Activated CD8-positive, alpha-beta T cell treated with anti-CD3 and anti-CD28 coated beads for 36 hours (primary cell): ENCODE measurements at regions not wholly inside any gene's neighbourhood (a gene's known extent, or its start where the extent isn't known, plus 50 kb on each side); places are given as distances from the start of the nearest gene placed in this dataset.

Experiments used
- ATAC-seq: fragments of 200-7000 bp; cut with Tn5 transposase; one replicate; pipeline ENCODE4 v1.10.0; 2021; ENCODE audit warnings: mild to moderate bottlenecking, moderate library complexity
- CTCF ChIA-PET: fragments of 350-600 bp; sonication (Branson Sonifier 250); formaldehyde crosslinking; loops from one replicate; lab custom pipeline; 2021; ENCODE audit warnings: antibody characterized with exemption; lab: Charles Lee
- POLR2A ChIA-PET: fragments of 350-600 bp; sonication (Branson Sonifier 250); formaldehyde crosslinking; loops from one replicate; lab custom pipeline; 2021; ENCODE audit warnings: antibody characterized with exemption; lab: Charles Lee
- DNase-seq: peaks from one replicate; pipeline ENCODE4 v3.0.0-alpha.2; 2020
- H3K27ac Mint-ChIP-seq: one replicate; pipeline ENCODE4 v1.8.0; 2021; ENCODE audit warnings: mild to moderate bottlenecking, mixed read lengths
- H3K27me3 Mint-ChIP-seq: one replicate; pipeline ENCODE4 v1.8.0; 2021; ENCODE audit warnings: mixed read lengths
- H3K36me3 Mint-ChIP-seq: one replicate; pipeline ENCODE4 v1.8.0; 2021; ENCODE audit warnings: low read depth, mixed read lengths
- H3K4me1 Mint-ChIP-seq: one replicate; pipeline ENCODE4 v1.8.0; 2021; ENCODE audit warnings: low read depth, mixed read lengths
- H3K4me3 Mint-ChIP-seq: one replicate; pipeline ENCODE4 v1.8.0; 2021; ENCODE audit warnings: mild to moderate bottlenecking, moderate library complexity, mixed read lengths
- H3K9me3 Mint-ChIP-seq: one replicate; pipeline ENCODE4 v1.8.0; 2021; ENCODE audit warnings: mixed read lengths
- intact Hi-C: fragments of 100-400 bp; cut with micrococcal nuclease; formaldehyde crosslinking; loops from one replicate; pipeline ENCODE4 v1.10.0; 2022
- TF ChIP-seq, protein P1 (sequence below): fragments of 200-600 bp; IDR thresholded peaks from one replicate; pipeline ENCODE4 v1.8.0; 2022; ENCODE audit warnings: antibody characterized with exemption, mild to moderate bottlenecking

DNA sequence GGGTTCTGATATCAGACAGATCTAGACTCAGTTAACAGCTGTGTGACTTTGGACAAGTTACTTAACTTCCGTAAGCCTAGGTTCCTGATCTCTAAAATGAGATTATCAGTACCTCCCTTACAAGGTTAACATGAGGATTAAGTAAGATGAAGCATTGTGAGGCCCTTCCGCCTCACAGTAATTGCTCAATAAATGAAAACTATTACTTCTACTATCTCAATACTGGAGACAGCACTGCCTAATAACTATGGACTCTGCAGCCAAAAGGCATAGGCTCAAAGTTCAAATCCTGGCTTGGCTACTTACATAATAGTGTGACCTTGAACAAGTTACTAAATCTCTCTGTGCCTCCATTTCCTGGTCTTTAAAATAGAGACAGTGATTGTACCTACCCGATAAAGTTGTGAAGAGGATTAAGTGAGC lies 82.0 kb upstream of the ATP11B start:
- Mint-ChIP-seq H3K36me3 (no peaks in the 10 kb centered on the region), H3K27me3 (peaks cover 2% of the 10 kb centered on the region), H3K27ac (no peak overlapping the region), H3K9me3 (no peaks in the 10 kb centered on the region), H3K4me3 (no peak overlapping the region), H3K4me1 (peaks cover 4% of the 10 kb centered on the region)
- POLR2A ChIA-PET, result no interaction called here
- ATAC-seq (no peak), DNase-seq (no peak)
- CTCF ChIA-PET, result interaction anchor here (1.0 to 2.6 kb wide), 11 partner anchors 10 to 163 kb away, joined by 3 to 8 read pairs (median 5); no protein-coding TSS in a partner anchor
- intact Hi-C loops, result loop anchor here (10.0 kb wide), 1 partner anchor 124 kb away; no protein-coding TSS in a partner anchor
- TF ChIP-seq, protein P1, sequence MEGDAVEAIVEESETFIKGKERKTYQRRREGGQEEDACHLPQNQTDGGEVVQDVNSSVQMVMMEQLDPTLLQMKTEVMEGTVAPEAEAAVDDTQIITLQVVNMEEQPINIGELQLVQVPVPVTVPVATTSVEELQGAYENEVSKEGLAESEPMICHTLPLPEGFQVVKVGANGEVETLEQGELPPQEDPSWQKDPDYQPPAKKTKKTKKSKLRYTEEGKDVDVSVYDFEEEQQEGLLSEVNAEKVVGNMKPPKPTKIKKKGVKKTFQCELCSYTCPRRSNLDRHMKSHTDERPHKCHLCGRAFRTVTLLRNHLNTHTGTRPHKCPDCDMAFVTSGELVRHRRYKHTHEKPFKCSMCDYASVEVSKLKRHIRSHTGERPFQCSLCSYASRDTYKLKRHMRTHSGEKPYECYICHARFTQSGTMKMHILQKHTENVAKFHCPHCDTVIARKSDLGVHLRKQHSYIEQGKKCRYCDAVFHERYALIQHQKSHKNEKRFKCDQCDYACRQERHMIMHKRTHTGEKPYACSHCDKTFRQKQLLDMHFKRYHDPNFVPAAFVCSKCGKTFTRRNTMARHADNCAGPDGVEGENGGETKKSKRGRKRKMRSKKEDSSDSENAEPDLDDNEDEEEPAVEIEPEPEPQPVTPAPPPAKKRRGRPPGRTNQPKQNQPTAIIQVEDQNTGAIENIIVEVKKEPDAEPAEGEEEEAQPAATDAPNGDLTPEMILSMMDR, result no peak

DNA sequence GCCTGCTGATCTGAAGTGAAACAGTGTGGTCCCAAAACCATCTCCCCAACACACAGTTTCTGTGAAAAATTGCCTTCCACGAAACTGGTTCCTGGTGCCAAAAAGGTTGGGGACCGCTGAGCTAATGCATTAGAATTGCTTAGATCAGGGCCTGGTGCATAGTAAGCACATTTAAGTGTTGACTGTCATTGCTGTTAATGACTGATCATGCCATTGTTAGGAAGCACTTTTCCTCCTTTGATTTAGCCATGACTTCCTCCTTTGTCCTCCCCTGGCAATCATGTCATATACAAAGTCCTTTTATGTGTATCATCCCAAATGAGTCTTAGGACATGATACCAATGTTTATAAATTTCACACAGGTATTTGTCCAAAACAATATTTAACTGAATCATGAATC lies 81.5 kb upstream of the ATP11B start:
- POLR2A ChIA-PET, result no interaction called here
- peaks cover 2% of the 10 kb centered on the region for H3K27me3 Mint-ChIP-seq
- H3K27ac Mint-ChIP-seq, result no peak overlapping the region
- TF ChIP-seq, protein P1, result no peak
- intact Hi-C loops, result loop anchor here (10.0 kb wide), 1 partner anchor 123 kb away; no protein-coding TSS in a partner anchor
- DNase-seq, result no peak
- peaks cover 10% of the 10 kb centered on the region for H3K4me1 Mint-ChIP-seq
- no peaks in the 10 kb centered on the region for H3K9me3 Mint-ChIP-seq
- CTCF ChIA-PET, result interaction anchor here (1.1 to 2.6 kb wide), 6 partner anchors 9 to 162 kb away, joined by 3 to 8 read pairs (median 5); no protein-coding TSS in a partner anchor
- no peak for ATAC-seq
- H3K4me3 Mint-ChIP-seq, result no peak overlapping the region
- no peaks in the 10 kb centered on the region for H3K36me3 Mint-ChIP-seq

DNA sequence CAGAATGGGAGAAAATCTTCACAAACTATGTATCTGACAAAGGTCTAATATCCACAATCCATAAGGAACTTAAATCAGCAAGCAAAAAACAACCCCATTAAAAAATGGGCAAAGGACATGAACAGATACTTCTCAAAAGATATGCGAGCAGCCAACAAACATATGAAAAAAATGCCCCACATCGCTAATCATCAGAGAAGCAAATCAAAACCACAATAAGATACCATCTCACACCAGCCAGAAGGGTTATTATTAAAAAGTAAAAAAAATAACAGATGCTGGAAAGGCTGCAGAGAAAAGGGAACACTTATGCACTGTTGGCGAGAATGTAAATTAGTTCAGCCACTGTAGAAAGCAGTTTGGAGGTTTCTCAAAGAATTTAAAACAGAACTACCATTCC lies 80.2 kb upstream of the ATP11B start:
- H3K27ac Mint-ChIP-seq, result no peak overlapping the region
- ChIA-PET POLR2A (no interaction called here), CTCF (interaction anchor here (1.5 to 4.1 kb wide), 6 partner anchors 8 to 130 kb away, joined by 6 to 20 read pairs (median 8); no protein-coding TSS in a partner anchor)
- TF ChIP-seq, protein P1, result no peak
- DNase-seq (no peak), ATAC-seq (no peak)
- H3K4me1 Mint-ChIP-seq, result peaks cover 10% of the 10 kb centered on the region
- peaks cover 2% of the 10 kb centered on the region for H3K27me3 Mint-ChIP-seq
- H3K9me3 Mint-ChIP-seq, result no peaks in the 10 kb centered on the region
- intact Hi-C loops, result loop anchor here (10.0 kb wide), 1 partner anchor 122 kb away; no protein-coding TSS in a partner anchor
- H3K4me3 Mint-ChIP-seq, result no peak overlapping the region
- H3K36me3 Mint-ChIP-seq, result no peaks in the 10 kb centered on the region

DNA sequence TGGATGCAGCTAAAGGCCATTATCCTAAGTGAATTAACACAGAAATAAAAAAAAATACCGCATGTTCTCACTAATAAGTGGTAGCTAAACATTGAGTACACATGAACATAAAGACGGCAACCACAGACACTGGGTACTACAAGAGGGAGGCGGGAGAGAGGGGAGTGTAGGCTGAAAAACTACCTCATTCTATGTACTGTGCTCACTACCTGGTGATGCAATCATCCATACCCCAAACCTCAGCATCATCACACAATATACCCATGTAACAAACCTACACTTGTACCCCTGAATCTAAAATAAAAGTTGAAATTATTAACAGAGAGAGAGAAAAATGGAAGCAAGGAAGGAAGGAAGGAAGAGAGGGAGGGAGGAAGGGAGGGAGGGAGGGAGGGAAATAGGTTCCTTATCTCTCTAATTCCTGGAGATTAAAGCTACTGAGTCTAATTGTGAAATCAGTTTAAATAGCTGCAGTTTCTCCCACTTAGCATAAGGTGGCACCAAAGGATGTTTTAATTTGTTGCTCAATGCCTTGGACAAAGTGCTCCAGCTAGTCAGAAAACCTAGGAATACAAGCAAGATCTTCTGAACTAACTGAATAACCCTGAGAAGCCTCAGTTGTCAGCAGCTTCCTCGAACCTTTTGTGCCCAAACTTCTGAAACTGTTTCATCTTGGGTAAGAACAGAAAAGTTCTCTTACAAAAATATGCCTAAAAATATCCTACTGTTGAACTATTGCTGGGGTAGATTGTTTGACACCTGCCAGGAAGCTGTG lies 79.4 kb upstream of the ATP11B start:
- intact Hi-C loops, result loop anchor here (10.0 kb wide), 1 partner anchor 121 kb away; no protein-coding TSS in a partner anchor
- ATAC-seq (peak; percentile 78), DNase-seq (no peak)
- no peaks in the 10 kb centered on the region for H3K9me3 Mint-ChIP-seq
- peaks cover 10% of the 10 kb centered on the region for H3K4me1 Mint-ChIP-seq
- CTCF ChIA-PET, result interaction anchor here (0.6 to 4.1 kb wide), 29 partner anchors 9 to 932 kb away, joined by 3 to 26 read pairs (median 3); partner anchors contain the start of gene MCCC1
- H3K27ac Mint-ChIP-seq, result no peak overlapping the region
- H3K36me3 Mint-ChIP-seq, result no peaks in the 10 kb centered on the region
- H3K27me3 Mint-ChIP-seq, result peaks cover 2% of the 10 kb centered on the region
- H3K4me3 Mint-ChIP-seq, result no peak overlapping the region
- TF ChIP-seq, protein P1, result peak; percentile 52
- POLR2A ChIA-PET, result interaction anchor here (1.4 kb wide), 1 partner anchor 111 kb away, joined by 3 read pairs; no protein-coding TSS in a partner anchor
